ENCODE measurements at regions not wholly inside any gene's neighbourhood (a gene's known extent, or its start where the extent isn't known, plus 50 kb on each side); places are given as distances from the start of the nearest gene placed in this dataset.

- TF ChIP-seq, protein P1, sequence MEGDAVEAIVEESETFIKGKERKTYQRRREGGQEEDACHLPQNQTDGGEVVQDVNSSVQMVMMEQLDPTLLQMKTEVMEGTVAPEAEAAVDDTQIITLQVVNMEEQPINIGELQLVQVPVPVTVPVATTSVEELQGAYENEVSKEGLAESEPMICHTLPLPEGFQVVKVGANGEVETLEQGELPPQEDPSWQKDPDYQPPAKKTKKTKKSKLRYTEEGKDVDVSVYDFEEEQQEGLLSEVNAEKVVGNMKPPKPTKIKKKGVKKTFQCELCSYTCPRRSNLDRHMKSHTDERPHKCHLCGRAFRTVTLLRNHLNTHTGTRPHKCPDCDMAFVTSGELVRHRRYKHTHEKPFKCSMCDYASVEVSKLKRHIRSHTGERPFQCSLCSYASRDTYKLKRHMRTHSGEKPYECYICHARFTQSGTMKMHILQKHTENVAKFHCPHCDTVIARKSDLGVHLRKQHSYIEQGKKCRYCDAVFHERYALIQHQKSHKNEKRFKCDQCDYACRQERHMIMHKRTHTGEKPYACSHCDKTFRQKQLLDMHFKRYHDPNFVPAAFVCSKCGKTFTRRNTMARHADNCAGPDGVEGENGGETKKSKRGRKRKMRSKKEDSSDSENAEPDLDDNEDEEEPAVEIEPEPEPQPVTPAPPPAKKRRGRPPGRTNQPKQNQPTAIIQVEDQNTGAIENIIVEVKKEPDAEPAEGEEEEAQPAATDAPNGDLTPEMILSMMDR (IDR thresholded peaks at IDR 0.05; ENCODE audit: poor library complexity), result no peak
- TF ChIP-seq EZH2phosphoT487 (IDR thresholded peaks at IDR 0.05; ENCODE audit: low read depth, severe bottlenecking, unreplicated experiment), result no peak
Measured at GRCh38 chr2:118633371-118634018, 214.0 kb downstream of the EN1 start.

All from hepatocyte (in vitro differentiated cells).